ENCODE measurements at regions not wholly inside any gene's neighbourhood (a gene's known extent, or its start where the extent isn't known, plus 50 kb on each side); places are given as distances from the start of the nearest gene placed in this dataset.

GRCh38 chr14:89649451-89650075, 232.5 kb upstream of the FOXN3 start:
- no peak for TF ChIP-seq CTCF (IDR thresholded peaks at IDR 0.05)
- TF ChIP-seq POLR2A (IDR thresholded peaks at IDR 0.05): no peak

Measured in body of pancreas (tissue), 4 donors.